Muscle of arm (tissue), 1 donor: ENCODE measurements at regions not wholly inside any gene's neighbourhood (a gene's known extent, or its start where the extent isn't known, plus 50 kb on each side); places are given as distances from the start of the nearest gene placed in this dataset.
A peak's percentile ranks its signal among the peaks of the same experiment; 100 is the strongest.

Experiments
- DNase-seq: peaks from one replicate; pipeline ENCODE4 v3.0.0-alpha.2; 2013

DNA sequence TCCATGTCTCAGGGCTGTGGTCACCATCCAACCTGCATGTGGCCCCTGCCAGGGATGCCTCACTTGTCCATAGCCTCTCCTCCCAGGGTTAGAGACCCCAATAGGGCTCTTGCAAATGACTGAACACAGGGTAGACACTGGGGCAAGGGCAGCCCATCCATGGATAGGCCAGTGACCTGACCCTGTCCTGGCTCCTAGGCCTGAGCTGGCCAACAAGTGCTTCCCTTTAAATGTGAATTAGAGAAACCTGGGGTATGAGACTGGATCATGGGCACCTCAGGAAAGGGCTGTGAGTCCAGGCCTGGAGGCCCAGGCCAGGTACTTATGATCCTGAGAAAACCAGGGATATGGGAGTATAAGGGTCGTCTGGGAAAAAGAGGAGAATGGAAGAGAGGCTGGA, 64.5 kb downstream of the COPS8 start:
- DNase-seq = no peak

DNA sequence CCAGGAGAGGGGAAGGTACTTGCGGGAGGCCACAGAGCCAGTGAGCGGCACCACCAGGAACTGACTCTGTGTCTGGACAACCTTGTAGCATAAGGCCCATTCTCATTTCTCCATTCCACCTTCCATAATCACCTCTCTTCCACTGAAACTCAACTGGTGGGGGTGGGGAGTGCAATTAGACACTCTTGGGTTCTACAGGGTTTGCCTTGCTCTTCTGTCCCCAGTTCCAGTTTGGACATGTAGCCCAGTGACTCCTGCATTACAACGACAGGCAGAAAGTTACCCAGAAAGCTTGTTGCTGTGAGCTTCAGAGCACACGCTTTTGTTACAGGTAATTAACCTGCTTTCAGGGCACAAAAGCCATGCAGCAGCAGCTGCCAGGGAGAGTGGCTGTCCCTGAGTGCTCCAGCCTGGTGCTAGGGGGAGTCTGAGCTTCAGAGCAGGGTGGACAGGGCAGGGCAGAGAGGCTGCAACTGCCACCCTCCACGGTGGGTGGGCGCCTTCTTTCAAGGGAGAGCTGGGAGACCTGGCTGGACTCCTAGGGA, 65.2 kb downstream of the COPS8 start:
- DNase-seq = no peak

DNA sequence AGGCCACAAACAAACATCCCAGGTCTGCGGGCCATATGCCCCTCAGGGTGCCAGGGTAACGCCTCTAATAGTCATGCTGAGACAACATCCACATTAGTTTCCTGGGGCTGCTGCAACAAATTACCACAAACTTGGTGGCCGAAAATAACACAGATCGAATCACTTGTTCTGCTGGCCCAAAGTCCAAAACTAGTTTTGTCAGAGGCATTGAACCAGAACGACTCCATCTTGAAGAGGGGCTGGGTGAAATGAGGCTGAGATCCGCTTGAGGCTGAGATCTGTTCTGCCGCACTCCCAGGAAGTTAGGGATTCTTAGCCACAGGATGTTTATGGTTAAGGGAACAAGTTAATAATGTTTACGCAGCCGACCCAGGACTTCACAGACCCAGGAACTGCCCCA, 66.7 kb downstream of the COPS8 start:
- no peak for DNase-seq

DNA sequence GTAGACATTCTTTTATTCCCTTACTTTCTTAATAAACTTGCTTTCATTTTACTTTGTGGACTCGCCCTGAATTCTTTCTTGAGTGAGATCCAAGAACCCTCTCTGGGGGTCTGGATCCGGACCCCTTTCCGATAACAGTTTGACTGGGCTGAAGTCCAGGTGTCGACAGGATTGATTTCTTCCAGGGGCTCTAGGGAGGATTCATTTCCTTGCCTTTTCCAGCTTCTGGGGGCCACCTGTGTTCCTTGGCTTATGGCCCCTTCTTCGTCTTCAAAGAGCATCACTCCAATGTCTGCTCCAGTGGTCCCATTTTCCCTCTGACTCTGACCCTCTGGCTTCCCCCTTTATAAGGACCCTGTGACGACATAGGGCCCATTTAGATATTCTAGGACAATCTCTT, 67.5 kb downstream of the COPS8 start:
- DNase-seq = no peak

DNA sequence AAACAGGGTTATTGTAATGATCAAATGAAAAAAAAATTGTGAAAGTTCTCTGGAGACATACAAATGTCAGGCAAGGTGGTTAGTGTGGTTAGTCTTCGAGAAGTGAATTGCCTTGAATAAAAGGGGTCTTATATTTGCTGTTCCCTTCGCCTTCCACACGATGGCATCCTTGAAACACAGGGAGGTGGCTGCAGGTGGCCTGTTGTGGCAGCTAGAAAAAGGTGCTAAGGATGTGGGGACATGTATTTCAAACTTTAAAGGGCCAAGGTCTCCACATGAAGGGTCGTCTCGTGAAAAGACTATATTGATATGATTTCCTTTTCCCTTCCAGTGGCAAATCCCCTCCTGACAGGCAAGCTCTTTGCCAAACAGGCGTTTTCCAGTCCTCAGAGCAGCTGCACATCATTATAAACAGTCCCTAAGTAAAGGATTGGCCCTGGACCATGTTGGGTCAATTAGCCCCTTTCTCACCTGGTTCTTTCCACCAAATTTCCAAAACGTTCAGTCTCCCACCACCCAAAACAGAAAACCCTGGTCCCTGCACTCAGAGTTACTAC, 68.5 kb downstream of the COPS8 start:
- DNase-seq = no peak

DNA sequence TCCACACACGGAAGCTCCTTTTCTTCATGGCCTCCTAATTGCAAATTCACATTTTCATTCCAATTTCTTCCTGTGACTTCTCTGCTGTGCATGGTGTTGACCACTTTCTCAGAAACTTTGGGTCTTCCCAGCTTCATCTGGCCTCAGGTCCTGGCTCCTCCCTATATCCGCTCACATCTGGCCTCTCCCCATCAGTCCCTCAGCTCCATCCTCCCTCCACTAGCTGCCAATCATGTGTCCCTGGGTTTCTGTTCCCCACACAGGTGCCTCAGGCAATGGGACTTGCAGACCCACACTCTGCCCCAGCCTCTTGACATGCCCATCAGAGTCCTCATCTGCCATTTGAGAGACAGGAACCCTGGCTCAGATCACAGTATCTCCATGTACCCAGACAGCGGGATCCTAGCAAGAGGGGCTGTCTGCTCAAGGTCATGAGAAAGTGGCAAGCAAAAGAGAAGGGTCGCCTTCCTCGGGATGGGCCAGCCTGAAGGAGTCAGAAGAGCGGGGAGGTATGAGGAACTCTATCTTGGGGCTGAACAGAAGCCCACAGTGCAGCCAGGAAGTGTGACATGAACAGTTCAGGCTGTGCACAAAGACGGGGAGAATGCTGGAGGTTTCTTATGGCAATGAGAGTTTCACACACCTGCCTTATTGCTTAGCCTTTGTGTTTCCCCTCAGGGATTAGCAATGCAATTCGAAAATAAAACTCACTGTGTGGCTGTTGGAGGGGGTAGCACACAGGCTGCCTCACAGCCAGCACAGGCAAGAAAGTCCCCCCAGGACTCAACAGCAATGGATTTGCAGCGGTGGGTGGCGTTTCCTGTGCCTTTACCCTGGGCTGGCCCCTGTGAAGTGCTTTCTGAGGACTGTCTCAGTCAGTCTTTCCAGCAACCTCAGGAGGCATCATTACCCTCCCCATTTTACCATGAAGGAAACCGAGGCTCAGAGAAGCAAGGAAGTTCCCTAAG, 69.5 kb downstream of the COPS8 start:
- no peak for DNase-seq

DNA sequence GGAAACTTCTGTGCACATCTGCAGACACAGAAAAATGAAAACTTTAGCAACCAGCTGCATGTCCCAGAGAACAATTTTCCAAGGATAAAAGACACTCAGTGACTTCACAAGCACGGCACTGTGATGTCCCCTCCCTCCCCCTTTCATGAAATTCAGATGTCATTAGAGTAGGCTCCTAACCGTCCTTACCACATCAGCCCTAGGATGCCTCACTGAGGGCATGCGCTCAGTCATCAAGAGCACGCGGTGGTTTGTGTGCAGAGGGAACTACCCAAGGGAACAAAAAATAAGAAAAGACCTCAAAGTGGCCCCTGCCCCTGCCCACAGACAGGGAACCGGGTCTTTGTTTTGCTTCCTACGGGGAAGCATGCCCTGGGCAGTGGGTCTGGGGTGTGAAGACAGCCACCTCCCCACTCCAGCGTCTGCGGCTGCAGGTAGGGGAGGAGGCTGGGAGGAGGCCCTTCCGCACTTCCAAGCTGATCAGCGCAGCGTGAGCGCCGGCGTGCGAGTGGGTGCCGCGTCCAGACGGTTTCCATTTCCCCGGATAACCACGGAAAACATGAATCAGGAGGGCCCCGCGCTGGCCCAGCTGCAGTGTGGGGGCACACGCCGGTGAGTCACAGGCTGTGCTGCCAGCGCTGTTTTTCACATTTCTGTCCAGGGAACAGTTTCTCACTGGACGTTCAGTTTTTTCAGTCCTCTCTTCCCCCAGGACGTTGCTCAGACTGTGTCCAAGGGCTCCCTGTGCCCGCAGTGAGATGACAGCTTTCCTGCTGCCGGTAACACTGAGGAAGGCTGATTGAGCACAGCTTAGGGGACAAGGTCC, 70.6 kb downstream of the COPS8 start:
- DNase-seq = no peak

DNA sequence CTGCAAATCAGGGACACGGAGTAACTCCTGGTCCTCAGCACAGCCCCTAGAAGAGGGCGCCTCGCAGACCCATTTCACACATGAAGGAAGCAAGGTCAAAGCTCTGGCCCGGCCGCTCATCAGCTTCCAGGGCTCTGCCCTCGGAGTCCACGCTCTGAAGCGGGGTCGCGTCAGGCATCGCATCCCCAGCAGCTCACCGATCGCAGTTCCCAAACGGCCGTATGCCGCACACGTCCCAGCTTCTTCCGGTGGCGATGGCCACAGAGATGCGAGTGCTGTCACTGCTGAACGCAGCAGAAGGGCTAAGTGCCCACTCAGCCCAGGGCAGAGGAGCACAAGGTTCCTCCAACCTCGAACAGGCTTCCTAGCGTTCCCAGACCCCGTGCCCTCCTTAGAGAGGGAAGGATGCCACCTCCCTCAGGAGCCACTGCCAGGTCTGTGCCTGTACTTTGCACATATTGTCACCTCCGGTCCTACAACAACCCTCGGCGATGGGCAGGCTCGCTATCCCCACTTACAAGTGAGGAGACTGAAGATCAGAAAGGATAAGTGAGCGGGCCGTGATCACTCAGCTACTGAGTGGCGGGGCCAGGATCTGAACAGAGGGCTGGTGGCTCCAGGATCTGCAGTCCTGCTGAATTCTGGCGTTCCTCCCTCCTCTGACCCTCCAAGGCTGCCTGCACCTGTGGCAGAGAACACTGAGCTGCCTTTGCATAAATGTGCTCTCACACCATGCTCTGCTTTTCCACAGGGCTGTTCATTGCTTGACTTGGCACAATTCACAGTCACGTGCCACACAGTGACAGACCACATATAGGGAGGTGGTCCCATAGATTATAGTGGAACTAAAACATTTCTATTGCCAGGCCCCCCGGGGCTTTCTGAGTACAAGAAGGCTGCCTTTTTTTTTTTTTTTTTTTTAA, 71.4 kb downstream of the COPS8 start:
- no peak for DNase-seq

DNA sequence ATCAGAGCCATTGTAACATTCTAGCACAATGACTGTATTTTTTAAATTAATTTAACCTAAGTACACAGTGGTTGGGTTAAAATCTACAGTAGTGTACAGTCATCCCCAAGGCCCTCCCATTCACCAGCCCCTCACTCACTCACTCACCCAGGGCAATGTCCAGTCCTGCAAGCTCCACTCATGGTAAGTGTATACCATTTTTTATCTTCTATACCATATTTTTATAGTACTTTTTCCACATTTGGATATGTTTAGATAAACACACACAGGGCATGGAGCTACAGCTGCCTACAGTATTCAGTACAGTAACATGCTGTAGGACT, 72.1 kb downstream of the COPS8 start:
- DNase-seq = no peak

DNA sequence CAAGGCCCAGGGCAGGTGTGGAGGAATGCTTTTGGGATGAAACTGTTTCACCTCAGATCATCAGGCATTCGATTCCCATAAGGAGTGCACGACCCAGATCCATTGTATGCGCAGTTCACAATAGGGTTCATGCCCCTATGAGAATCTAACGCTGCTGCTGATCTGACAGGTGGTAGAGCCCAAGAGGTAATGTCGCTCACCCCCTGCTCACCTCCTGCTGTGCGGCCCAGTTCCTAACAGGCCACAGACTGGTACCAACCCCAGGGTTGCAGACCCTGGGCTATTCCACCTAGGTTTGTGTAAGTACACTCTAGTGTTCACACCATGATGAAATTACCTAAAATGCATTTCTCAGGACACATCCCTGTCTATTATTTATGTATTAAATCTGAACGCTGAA, 72.5 kb downstream of the COPS8 start:
- no peak for DNase-seq

DNA sequence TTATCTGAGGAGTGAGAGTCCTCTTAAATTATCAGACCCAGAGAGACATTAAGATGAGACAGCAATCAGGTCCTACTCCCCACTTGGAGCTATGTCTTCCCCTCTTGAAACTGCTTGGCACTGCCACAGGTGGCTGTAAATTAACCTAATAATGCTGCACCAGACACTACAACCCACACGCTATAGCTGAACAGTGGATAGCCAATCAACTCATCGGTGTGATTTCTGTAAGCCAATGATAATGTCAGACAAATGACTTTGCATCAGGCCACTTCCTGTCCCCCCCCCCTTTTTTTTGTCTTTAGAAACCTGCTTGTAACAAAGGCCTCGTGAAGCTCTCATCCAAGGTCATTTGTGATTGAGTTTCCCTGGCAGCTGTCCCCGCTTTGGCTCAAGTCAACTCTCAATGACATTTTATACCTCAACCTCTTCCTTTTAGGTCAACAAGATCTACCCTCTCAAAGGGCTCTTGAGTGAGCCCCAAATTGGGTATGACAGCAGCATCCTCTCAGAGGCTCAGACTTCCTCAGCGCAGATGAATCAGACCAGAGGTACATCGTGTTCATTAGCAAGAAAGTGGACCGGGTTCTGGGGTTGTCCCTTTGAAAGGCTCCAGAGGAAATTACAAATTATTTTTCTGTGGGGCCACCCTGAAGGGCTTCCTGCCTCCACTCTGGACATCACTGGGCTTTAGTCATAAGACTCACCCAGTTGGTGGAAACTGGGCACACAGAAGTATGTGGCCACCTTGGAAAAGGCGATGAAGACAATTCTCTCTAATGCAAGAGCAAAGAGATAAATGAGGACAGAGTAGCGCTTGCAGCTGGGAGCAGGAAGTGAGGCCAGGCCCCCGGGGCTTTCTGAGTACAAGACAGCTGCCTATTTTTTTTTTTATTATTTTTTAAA, 73.6 kb downstream of the COPS8 start:
- DNase-seq = no peak

DNA sequence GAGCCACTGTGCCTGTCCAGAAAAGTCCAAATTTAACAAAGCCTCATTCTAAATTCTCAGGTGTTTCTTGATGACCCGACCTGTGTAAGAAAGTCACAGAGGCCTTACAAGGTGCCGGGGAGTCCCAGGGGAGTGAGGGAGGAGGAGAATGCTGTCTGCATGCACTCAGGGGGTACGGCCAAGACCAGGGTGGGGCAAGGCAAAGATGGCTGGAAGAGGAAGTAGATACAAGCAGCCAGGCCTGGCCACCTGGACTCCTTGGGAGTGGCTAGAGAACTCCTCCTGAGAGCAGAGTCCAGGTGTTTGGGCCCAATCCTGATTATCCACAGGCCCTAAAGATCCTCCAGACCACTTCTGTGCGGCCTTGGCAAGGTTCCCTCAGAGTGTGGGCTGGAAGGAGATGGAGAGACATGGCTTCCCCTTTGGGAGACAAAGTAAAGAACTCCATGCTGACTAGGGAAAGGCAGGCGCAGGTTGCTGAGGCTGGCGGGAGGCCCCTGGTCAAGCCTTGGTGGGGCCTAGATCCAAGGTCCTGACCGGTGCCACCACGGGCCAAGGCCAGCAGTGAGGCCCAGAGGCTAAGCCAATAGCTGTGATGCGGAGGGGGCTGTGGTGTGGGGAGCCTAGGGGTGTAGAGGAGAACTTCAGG, 74.7 kb downstream of the COPS8 start:
- no peak for DNase-seq

DNA sequence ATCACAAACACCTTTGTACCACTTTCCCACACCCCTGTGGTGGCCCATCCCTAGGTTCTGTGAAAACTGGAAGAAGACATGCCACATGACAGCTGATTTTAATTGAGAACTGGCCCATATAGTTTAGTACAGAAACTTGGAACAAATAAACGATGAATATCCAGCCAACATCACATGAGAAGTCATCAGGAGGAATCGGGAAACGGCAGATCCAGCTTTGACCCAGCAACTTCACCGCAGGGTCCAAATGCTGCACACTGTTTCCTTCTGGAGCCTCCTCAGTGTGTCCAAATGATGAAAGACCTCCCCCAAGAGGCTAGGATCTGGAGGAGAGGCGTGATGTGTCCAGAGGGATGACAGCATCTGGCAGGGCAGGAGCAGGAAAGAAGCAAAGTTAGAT, 75.5 kb downstream of the COPS8 start:
- DNase-seq = peak; percentile 71

DNA sequence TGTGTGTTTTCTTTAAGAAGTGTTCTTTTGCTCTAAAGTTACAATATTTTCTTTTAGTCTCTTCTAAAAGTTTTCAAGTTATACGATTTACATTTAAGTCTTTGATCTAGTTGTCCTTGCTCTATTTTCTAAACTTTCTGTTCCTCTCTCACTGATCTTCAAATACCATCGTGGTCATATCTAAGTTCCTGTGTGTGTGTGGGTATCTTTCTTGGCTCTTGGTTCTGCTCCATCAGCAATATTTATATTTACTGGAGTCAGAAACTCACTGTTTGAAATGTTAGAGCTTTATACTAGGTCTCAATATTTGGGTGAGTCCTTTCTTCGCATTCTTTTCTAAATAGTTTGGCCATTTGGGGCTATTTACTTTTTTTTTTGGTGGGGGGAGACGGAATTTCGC, 77.3 kb downstream of the COPS8 start:
- no peak for DNase-seq

DNA sequence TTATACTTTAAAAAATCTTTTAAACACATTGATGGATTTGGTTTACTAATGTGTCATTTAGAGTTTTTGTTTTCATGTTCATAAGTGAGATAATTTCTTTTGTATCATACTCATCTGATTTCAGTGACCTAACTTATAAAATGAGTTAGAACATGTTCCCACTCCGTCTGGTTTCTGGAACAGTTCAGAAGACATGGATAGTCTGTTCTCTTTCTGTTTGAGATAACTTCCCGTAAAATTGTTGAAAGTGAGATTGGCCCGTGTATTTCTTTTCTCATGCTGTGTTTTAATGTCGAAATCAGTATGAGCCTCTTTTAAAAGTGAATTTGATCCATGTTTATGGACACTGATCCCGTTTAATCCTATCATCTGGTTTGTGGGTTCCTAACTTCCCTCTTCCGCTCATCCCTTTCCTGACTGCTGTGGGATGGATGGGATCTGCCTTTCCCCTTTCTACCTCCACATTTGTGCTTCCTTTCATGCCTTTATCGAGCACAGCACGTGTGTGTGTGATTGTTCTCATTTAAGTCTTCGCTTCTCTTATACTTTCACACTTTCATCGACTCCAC, 78.9 kb downstream of the COPS8 start:
- no peak for DNase-seq

DNA sequence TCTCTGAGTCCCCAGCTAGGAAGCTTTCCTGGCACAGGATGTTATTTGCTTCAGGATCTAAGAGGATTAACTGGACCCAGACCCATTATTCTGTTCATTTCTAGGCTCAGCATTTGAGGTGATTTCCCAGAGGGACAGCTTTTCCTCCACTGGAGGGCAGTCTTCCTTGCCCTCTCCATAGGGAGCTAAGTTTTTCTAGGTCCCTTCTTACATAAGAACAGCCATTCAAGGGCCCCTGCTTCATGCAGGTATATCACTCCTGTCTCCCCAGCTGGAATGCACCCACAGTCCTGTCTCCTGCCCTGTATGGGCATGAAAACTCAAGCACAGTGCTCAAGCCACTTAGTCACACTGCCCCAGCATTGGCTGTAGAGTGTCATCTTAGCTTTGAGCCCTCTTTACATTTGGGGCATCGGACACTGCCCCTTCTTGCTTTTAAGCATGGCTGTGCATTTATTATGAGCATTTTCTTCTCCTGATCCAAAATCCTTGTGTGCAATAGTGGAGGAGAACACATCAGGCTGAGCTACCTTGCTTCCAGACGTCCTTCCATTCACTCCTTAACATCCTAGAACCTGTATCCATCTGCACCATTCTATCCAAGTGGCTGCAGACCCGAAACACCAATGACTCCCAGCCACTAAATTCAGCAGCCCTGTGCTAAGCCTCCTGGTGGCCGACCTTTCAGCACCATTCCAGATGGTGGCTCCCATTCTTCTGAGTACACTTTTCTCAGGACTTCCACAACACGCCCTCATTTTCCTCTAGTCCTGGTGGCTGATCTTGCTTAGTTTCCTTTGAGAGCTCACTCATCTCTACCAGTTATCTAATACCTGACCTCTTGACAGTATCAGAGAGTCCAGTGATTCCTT, 80.0 kb downstream of the COPS8 start:
- no peak for DNase-seq

DNA sequence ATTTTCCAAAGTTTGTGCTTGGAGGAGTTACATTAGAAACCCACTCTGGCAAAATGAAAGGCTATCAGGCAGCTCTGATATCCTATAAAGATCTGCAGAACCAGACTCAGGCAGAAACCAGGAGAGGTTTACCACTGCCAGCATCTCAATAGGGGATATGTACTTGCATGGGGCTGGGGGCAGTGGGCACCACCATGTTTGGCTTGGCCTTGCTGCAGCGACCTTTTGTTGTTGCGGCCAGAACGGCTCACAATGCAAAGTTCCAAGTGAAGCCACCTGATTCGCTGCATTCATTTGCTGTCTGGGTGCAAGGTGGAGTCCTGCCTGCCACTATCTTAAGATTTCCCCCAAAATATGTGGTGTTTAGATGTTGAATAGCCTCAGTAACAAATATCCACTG, 81.3 kb downstream of the COPS8 start:
- no peak for DNase-seq

DNA sequence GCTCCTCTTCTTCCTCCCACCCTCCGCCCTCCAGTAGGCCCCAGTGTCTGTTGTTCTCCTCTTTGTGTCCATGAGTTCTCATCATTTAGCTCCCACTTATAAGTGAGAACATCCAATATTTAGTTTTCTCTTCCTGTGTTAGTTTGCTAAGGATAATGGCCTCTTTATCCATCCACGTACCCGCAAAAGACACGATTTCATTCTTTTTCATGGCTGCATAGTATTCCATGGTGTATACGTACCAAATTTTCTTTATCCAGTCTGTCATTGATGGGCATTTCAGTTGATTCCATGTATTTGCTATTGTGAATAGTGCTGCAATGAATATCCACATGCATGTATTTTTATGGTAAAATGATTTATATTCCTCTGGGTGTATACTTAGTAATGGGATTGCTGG, 82.2 kb downstream of the COPS8 start:
- DNase-seq = no peak
